Caco-2 (cell line): ENCODE measurements at regions not wholly inside any gene's neighbourhood (a gene's known extent, or its start where the extent isn't known, plus 50 kb on each side); places are given as distances from the start of the nearest gene placed in this dataset.

Source experiments
- BruUV-seq: library from RNA; stranded (reverse); fragments of 400-500 nt; replicated peaks from 2 replicates; lab custom pipeline; 2021; lab: Mats Ljungman, UMichigan
- CTCF ChIA-PET: fragments of 300-600 bp; sonication (Branson Sonifier 250); formaldehyde crosslinking; loops from one replicate; lab custom pipeline; 2022; ENCODE audit warnings: antibody characterized with exemption; lab: Charles Lee
- POLR2A ChIA-PET: fragments of 300-600 bp; sonication (Branson Sonifier 250); formaldehyde crosslinking; loops from one replicate; lab custom pipeline; 2022; ENCODE audit warnings: antibody characterized with exemption; lab: Charles Lee
- DNase-seq, 2 experiments: peaks; one replicate each; pipeline versions ENCODE4 v3.0.0 to v3.0.0-alpha.2; 2020 to 2022
- H3K27me3 ChIP-seq: replicated peaks from 2 replicates; pipeline ENCODE4 v1.6.0; 2011; ENCODE audit warnings: low read length; ENCODE audit not compliant: control insufficient read depth, insufficient read depth
- H3K36me3 ChIP-seq: 2 replicates; pipeline ENCODE4 v1.5.1; 2011; ENCODE audit warnings: low read length; ENCODE audit not compliant: control insufficient read depth, insufficient read depth
- H3K4me1 ChIP-seq: fragments of 250-450 bp; sonication (Bioruptor Pico); 2 replicates; pipeline ENCODE4 v1.5.1; 2020; ENCODE audit warnings: mild to moderate bottlenecking
- H3K4me3 ChIP-seq: 2 replicates; pipeline ENCODE4 v1.5.1; 2011; ENCODE audit warnings: low read depth, mild to moderate bottlenecking, control low read depth, low read length
- H3K9me3 ChIP-seq: fragments of 250-450 bp; sonication (Bioruptor Pico); 2 replicates; pipeline ENCODE4 v1.5.1; 2020; ENCODE audit warnings: mild to moderate bottlenecking, moderate library complexity
- H3K27ac Mint-ChIP-seq: one replicate; pipeline ENCODE4 v1.8.0; 2022; ENCODE audit warnings: mixed read lengths; ENCODE audit not compliant: unreplicated experiment
- H3K27me3 Mint-ChIP-seq: one replicate; pipeline ENCODE4 v1.8.0; 2022; ENCODE audit warnings: mixed read lengths; ENCODE audit not compliant: insufficient read depth, unreplicated experiment
- H3K36me3 Mint-ChIP-seq: one replicate; pipeline ENCODE4 v1.8.0; 2022; ENCODE audit warnings: mild to moderate bottlenecking, mixed read lengths; ENCODE audit not compliant: insufficient read depth, unreplicated experiment
- H3K4me1 Mint-ChIP-seq: one replicate; pipeline ENCODE4 v1.8.0; 2022; ENCODE audit warnings: low read depth, mixed read lengths; ENCODE audit not compliant: unreplicated experiment
- H3K4me3 Mint-ChIP-seq: one replicate; pipeline ENCODE4 v1.8.0; 2022; ENCODE audit warnings: mild to moderate bottlenecking, moderate library complexity, mixed read lengths; ENCODE audit not compliant: unreplicated experiment
- H3K9me3 Mint-ChIP-seq: one replicate; pipeline ENCODE4 v1.8.0; 2022; ENCODE audit warnings: mixed read lengths; ENCODE audit not compliant: unreplicated experiment
- CTCF ChIP-seq, 2 experiments: fragments of 200-600 bp in 1 of 2; IDR thresholded peaks; 1 replicate in 1 of 2; 2 replicates in 1 of 2; pipeline versions ENCODE4 v1.5.1 to v1.8.0; 2011 to 2022; ENCODE audit warnings: antibody characterized with exemption in 1 of 2, control low read depth in 1 of 2, inconsistent platforms in 1 of 2, low read depth in 1 of 2, low read length in 1 of 2, mild to moderate bottlenecking in 1 of 2, moderate library complexity in 1 of 2; ENCODE audit not compliant: insufficient read depth in 1 of 2, severe bottlenecking in 1 of 2, unreplicated experiment in 1 of 2
- intact Hi-C: fragments of 100-400 bp; cut with micrococcal nuclease; formaldehyde crosslinking; loops from one replicate; pipeline ENCODE4 v1.10.0; 2022; ENCODE audit not compliant: unreplicated experiment

GRCh38 chr3:145750657-145751056 lies 410.3 kb downstream of the PLOD2 start:
- Mint-ChIP-seq H3K36me3 (no peaks in the 10 kb centered on the region), H3K27me3 (peaks cover 5% of the 10 kb centered on the region), H3K4me1 (no peaks in the 10 kb centered on the region), H3K4me3 (no peak overlapping the region), H3K9me3 (no peaks in the 10 kb centered on the region), H3K27ac (no peak overlapping the region)
- no peaks in the 10 kb centered on the region for H3K36me3 ChIP-seq
- no peak overlapping the region for H3K4me3 ChIP-seq
- BruUV-seq = no TSS peak
- H3K4me1 ChIP-seq = no peaks in the 10 kb centered on the region
- DNase-seq = no peak
- intact Hi-C loops = no loop called here
- ChIA-PET CTCF (no interaction called here), POLR2A (no interaction called here)
- no peak for TF ChIP-seq CTCF (IDR thresholded peaks at IDR 0.05; ENCODE audit: insufficient read depth in 1 of 2, low read depth in 1 of 2, low read length in 1 of 2, severe bottlenecking in 1 of 2, unreplicated experiment in 1 of 2)
- no peaks in the 10 kb centered on the region for H3K9me3 ChIP-seq
- no peaks in the 10 kb centered on the region for H3K27me3 ChIP-seq

GRCh38 chr3:145752576-145752975 lies 408.4 kb downstream of the PLOD2 start:
- TF ChIP-seq CTCF (IDR thresholded peaks at IDR 0.05; ENCODE audit: insufficient read depth in 1 of 2, low read depth in 1 of 2, low read length in 1 of 2, severe bottlenecking in 1 of 2, unreplicated experiment in 1 of 2) = no peak
- Mint-ChIP-seq H3K4me3 (no peak overlapping the region), H3K36me3 (no peaks in the 10 kb centered on the region), H3K27ac (no peak overlapping the region), H3K4me1 (no peaks in the 10 kb centered on the region), H3K27me3 (peaks cover 5% of the 10 kb centered on the region), H3K9me3 (no peaks in the 10 kb centered on the region)
- no peak for DNase-seq
- no TSS peak for BruUV-seq
- Histone ChIP-seq H3K9me3 (no peaks in the 10 kb centered on the region), H3K36me3 (no peaks in the 10 kb centered on the region), H3K4me1 (no peaks in the 10 kb centered on the region), H3K27me3 (no peaks in the 10 kb centered on the region), H3K4me3 (no peak overlapping the region)
- ChIA-PET POLR2A (no interaction called here), CTCF (interaction anchor here (0.6 kb wide), 1 partner anchor 627 kb away, joined by 3 read pairs; no protein-coding TSS in a partner anchor)
- intact Hi-C loops = no loop called here

GRCh38 chr3:145754605-145755289 lies 406.2 kb downstream of the PLOD2 start:
- Mint-ChIP-seq H3K27me3 (peaks cover 3% of the 10 kb centered on the region), H3K27ac (no peak overlapping the region), H3K4me3 (no peak overlapping the region), H3K36me3 (no peaks in the 10 kb centered on the region), H3K9me3 (no peaks in the 10 kb centered on the region), H3K4me1 (no peaks in the 10 kb centered on the region)
- ChIA-PET POLR2A (no interaction called here), CTCF (no interaction called here)
- no TSS peak for BruUV-seq
- no peak overlapping the region for H3K4me3 ChIP-seq
- no peak for DNase-seq
- H3K9me3 ChIP-seq = 0 out of 2 replicates have a peak, but pooled peaks cover 2% of the 10 kb centered on the region
- intact Hi-C loops = no loop called here
- H3K27me3 ChIP-seq = no peaks in the 10 kb centered on the region
- no peak for TF ChIP-seq CTCF (IDR thresholded peaks at IDR 0.05; ENCODE audit: insufficient read depth in 1 of 2, low read depth in 1 of 2, low read length in 1 of 2, severe bottlenecking in 1 of 2, unreplicated experiment in 1 of 2)
- no peaks in the 10 kb centered on the region for H3K4me1 ChIP-seq
- H3K36me3 ChIP-seq = no peaks in the 10 kb centered on the region
